H1 (cell line): ENCODE measurements at regions not wholly inside any gene's neighbourhood (a gene's known extent, or its start where the extent isn't known, plus 50 kb on each side); places are given as distances from the start of the nearest gene placed in this dataset.
A peak's percentile ranks its signal among the peaks of the same experiment; 100 is the strongest.

ENCODE experiments used
- CTCF ChIA-PET: fragments of 300-600 bp; sonication (Branson Sonifier 250); formaldehyde crosslinking; loops from one replicate; lab custom pipeline; 2021; ENCODE audit not compliant: partially characterized antibody; lab: Charles Lee
- POLR2A ChIA-PET: fragments of 300-600 bp; sonication (Branson Sonifier 250); formaldehyde crosslinking; loops from one replicate; lab custom pipeline; 2021; ENCODE audit warnings: inconsistent platforms; ENCODE audit not compliant: partially characterized antibody; lab: Charles Lee
- DNase-seq, 2 experiments: peaks; one replicate each; pipeline versions ENCODE4 v3.0.0 to v3.0.0-alpha.2; 2010 to 2022; ENCODE audit warnings: low spot score in 2 of 2, low read depth in 1 of 2, mixed read lengths in 1 of 2
- FAIRE-seq: peaks from 2 replicates; lab custom pipeline; 2011; peaks lifted over from hg19 to GRCh38; lab: Jason Lieb, UNC
- H2AFZ ChIP-seq: 2 replicates; pipeline ENCODE4 v1.8.1; 2012; ENCODE audit warnings: low read length, inconsistent platforms
- H2AK5ac ChIP-seq: 2 replicates; pipeline ENCODE4 v1.6.1; 2013; ENCODE audit warnings: low read depth, low read length
- H2BK120ac ChIP-seq: replicated peaks from 2 replicates; pipeline ENCODE3; 2013; ENCODE audit warnings: low read depth, low read length, inconsistent platforms
- H2BK12ac ChIP-seq: 2 replicates; pipeline ENCODE4 v1.6.1; 2013; ENCODE audit warnings: low read depth, low read length
- H2BK15ac ChIP-seq: 2 replicates; pipeline ENCODE4 v1.6.1; 2013; ENCODE audit warnings: low read length
- H2BK20ac ChIP-seq: 2 replicates; pipeline ENCODE4 v1.6.1; 2013; ENCODE audit warnings: low read length
- H2BK5ac ChIP-seq: 2 replicates; pipeline ENCODE4 v1.6.1; 2013; ENCODE audit warnings: low read depth, low read length
- H3K14ac ChIP-seq: 2 replicates; pipeline ENCODE4 v1.6.1; 2013; ENCODE audit warnings: inconsistent platforms; ENCODE audit not compliant: insufficient read length
- H3K18ac ChIP-seq: 2 replicates; pipeline ENCODE4 v1.6.1; 2013; ENCODE audit warnings: low read length; ENCODE audit errors: extremely low read depth
- H3K23ac ChIP-seq: 2 replicates; pipeline ENCODE4 v1.6.1; 2013; ENCODE audit warnings: inconsistent platforms; ENCODE audit not compliant: insufficient read length
- H3K23me2 ChIP-seq: 2 replicates; pipeline ENCODE4 v1.6.1; 2013; ENCODE audit warnings: low read depth, low read length
- H3K27ac ChIP-seq: 2 replicates; pipeline ENCODE4 v1.6.1; 2011; ENCODE audit warnings: low read depth, low read length, inconsistent platforms
- H3K27me3 ChIP-seq, 4 experiments: replicated peaks in 1 of 4; 1 replicate in 1 of 4; 2 replicates in 3 of 4; pipeline versions ENCODE4 v1.6.1 to v1.8.1; 2011 to 2013; ENCODE audit warnings: low read length in 3 of 4, mild to moderate bottlenecking in 3 of 4, inconsistent platforms in 2 of 4, mixed read lengths in 2 of 4, moderate library complexity in 1 of 4; ENCODE audit not compliant: control insufficient read depth in 3 of 4, insufficient read depth in 3 of 4; ENCODE audit errors: extremely low read depth in 1 of 4
- H3K36me3 ChIP-seq, 4 experiments: 2 replicates each; pipeline versions ENCODE4 v1.6.1 to v1.8.1; 2011 to 2013; ENCODE audit warnings: mild to moderate bottlenecking in 4 of 4, low read length in 3 of 4, moderate library complexity in 2 of 4, control low read depth in 1 of 4, inconsistent platforms in 1 of 4; ENCODE audit not compliant: insufficient read depth in 4 of 4, control insufficient read depth in 2 of 4
- H3K4ac ChIP-seq: replicated peaks from 2 replicates; pipeline ENCODE3; 2013; ENCODE audit warnings: low read length, low read depth, mixed read lengths, inconsistent platforms; ENCODE audit not compliant: insufficient read length
- H3K4me1 ChIP-seq, 4 experiments: replicated peaks in 1 of 4; 1 replicate in 1 of 4; 2 replicates in 3 of 4; pipeline versions ENCODE4 v1.6.1 to v1.8.1; 2011 to 2013; ENCODE audit warnings: low read length in 3 of 4, inconsistent platforms in 2 of 4, mixed read lengths in 1 of 4; ENCODE audit not compliant: insufficient read depth in 4 of 4, control insufficient read depth in 3 of 4
- H3K4me2 ChIP-seq, 2 experiments: 2 replicates each; pipeline versions ENCODE4 v1.6.1 to v1.8.1; 2011 to 2013; ENCODE audit warnings: low read depth in 2 of 2, low read length in 2 of 2, control low read depth in 1 of 2, inconsistent platforms in 1 of 2, mild to moderate bottlenecking in 1 of 2; ENCODE audit not compliant: insufficient read depth in 1 of 2
- H3K4me3 ChIP-seq, 4 experiments: fragments of 200-600, 300-600 bp in 1 of 4; sonication (generic), shearing (Covaris generic), sonication (Bioruptor Twin) in 1 of 4; 2 replicates each; pipeline versions ENCODE4 v1.5.1 to v1.8.1; 2011 to 2016; ENCODE audit warnings: low read length in 4 of 4, low read depth in 3 of 4, control low read depth in 2 of 4, inconsistent platforms in 2 of 4, mild to moderate bottlenecking in 2 of 4, mixed read lengths in 1 of 4, moderate library complexity in 1 of 4; ENCODE audit not compliant: insufficient read depth in 2 of 4; ENCODE audit errors: extremely low read depth in 1 of 4
- H3K56ac ChIP-seq: replicated peaks from 2 replicates; pipeline ENCODE3; 2013; ENCODE audit warnings: low read depth, mild to moderate bottlenecking, mixed read lengths, low read length, inconsistent platforms; ENCODE audit not compliant: insufficient read length
- H3K79me1 ChIP-seq: 2 replicates; pipeline ENCODE4 v1.6.1; 2013; ENCODE audit warnings: low read depth, low read length, control low read depth
- H3K79me2 ChIP-seq, 2 experiments: 2 replicates each; pipeline versions ENCODE4 v1.6.1 to v1.8.1; 2012 to 2013; ENCODE audit warnings: low read length in 2 of 2, mild to moderate bottlenecking in 2 of 2, inconsistent platforms in 1 of 2; ENCODE audit not compliant: insufficient read depth in 2 of 2, control insufficient read depth in 1 of 2
- H3K9ac ChIP-seq, 4 experiments: replicated peaks in 1 of 4; 1 replicate in 1 of 4; 2 replicates in 3 of 4; pipeline versions ENCODE4 v1.6.1 to v1.8.1; 2011 to 2013; ENCODE audit warnings: low read depth in 3 of 4, low read length in 3 of 4, control low read depth in 2 of 4, mild to moderate bottlenecking in 2 of 4, moderate library complexity in 2 of 4, inconsistent platforms in 1 of 4; ENCODE audit errors: extremely low read depth in 1 of 4
- H3K9me3 ChIP-seq, 2 experiments: 2 replicates each; pipeline versions ENCODE4 v1.6.1 to v1.8.1; 2012 to 2013; ENCODE audit warnings: mild to moderate bottlenecking in 2 of 2, moderate library complexity in 2 of 2, control low read depth in 1 of 2, inconsistent platforms in 1 of 2, low read depth in 1 of 2, low read length in 1 of 2, mixed read lengths in 1 of 2; ENCODE audit not compliant: insufficient read depth in 2 of 2
- H4K20me1 ChIP-seq, 2 experiments: replicated peaks in 1 of 2; 2 replicates each; pipeline versions ENCODE3 to v1.8.1; 2011 to 2013; ENCODE audit warnings: inconsistent platforms in 2 of 2, low read length in 2 of 2, mild to moderate bottlenecking in 1 of 2; ENCODE audit not compliant: insufficient read depth in 2 of 2, control insufficient read depth in 1 of 2
- H4K5ac ChIP-seq: 2 replicates; pipeline ENCODE4 v1.6.1; 2013; ENCODE audit warnings: low read length, low read depth, mixed read lengths, inconsistent platforms; ENCODE audit not compliant: insufficient read length
- H4K8ac ChIP-seq: 2 replicates; pipeline ENCODE4 v1.8.0; 2013; ENCODE audit warnings: mild to moderate bottlenecking, moderate library complexity, low read length, inconsistent platforms; ENCODE audit not compliant: insufficient read depth; ENCODE audit errors: extremely low read depth
- H4K91ac ChIP-seq: replicated peaks from 2 replicates; pipeline ENCODE3; 2013; ENCODE audit warnings: low read length, mixed read lengths, inconsistent platforms; ENCODE audit not compliant: insufficient read length
- ASH2L ChIP-seq: fragments of 200-600, 300-600 bp; sonication (generic); IDR thresholded peaks from one replicate; pipeline ENCODE4 v1.7.1; 2017; ENCODE audit warnings: low read length
- JUND ChIP-seq: IDR thresholded peaks from 2 replicates; pipeline ENCODE4 v1.6.1; 2011; ENCODE audit warnings: mild to moderate bottlenecking, improper control_type of control experiment, low read length
- WGBS, 2 experiments: shearing (Covaris generic) in 1 of 2; methylation state at CpG; one replicate each; pipeline versions ENCODE4 v1.1.6 to v1.1.7; 2013 to 2015; ENCODE audit warnings: low lambda C conversion rate in 2 of 2, mixed read lengths in 2 of 2, inconsistent platforms in 1 of 2, low coverage in 1 of 2, missing lambda C conversion rate in 1 of 2; ENCODE audit not compliant: insufficient replicate concordance in 2 of 2, insufficient coverage in 1 of 2, insufficient read length in 1 of 2; ENCODE audit errors: extremely low coverage in 1 of 2, missing lambda C conversion rate in 1 of 2; 5-methylcytosine and 5-hydroxymethylcytosine counted together
- TF ChIP-seq, protein P1 (sequence below): IDR thresholded peaks from 2 replicates; pipeline ENCODE4 v1.6.1; 2011; ENCODE audit warnings: low read depth, mild to moderate bottlenecking, low read length; ENCODE audit not compliant: insufficient read depth

DNA sequence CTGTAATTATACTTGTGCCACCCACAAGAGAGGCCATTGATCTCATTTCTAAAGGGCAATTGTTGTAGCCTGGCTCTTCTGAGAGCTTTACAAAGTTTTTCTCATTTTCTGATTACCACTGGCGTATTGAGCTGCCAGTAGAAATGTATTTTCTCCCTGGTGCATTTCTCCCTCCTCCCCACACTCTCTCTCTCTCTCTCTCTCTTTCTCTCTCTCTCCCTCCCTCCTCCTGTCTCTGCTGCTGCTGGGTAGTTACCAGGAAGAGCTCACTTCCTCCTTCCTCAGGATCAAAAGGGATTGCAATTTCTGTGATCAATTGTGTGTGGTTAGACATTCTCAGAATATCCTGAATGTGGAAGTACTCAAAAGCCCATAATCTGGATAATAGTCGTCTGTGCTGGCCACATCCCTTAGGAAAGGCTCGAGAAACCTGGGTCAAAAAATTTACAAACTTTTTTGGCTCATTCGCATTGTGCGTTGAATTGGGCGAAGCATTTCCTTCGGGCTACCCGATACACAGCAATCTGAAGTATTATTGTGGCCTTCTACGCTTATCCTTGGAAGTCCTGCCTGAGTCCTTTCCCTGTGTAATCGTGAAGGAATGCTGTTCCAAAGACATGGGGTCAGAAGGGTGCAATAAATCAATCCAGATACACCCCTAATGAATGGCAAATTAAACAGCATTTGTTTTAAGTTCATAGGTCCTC is 254.8 kb downstream of the MSRB3 start:
- no peak overlapping the region for H2BK15ac ChIP-seq
- H3K4me2 ChIP-seq: no peak overlapping the region
- H3K4me1 ChIP-seq: peaks cover 0 to 8% (median 3%) of the 10 kb centered on the region in 4 experiments; a peak in 3 of 7 replicates
- H3K27me3 ChIP-seq: no peaks in the 10 kb centered on the region
- no peak for DNase-seq
- H2AK5ac ChIP-seq: no peak overlapping the region
- FAIRE-seq: no peak
- H2BK120ac ChIP-seq: no peak overlapping the region
- no peak overlapping the region for H3K27ac ChIP-seq
- no peak overlapping the region for H4K5ac ChIP-seq
- H3K23me2 ChIP-seq: no peaks in the 10 kb centered on the region; the same call in 1 of the 2 replicates
- H4K91ac ChIP-seq: no peak overlapping the region
- POLR2A ChIA-PET: no interaction called here
- no peak overlapping the region for H3K56ac ChIP-seq
- H3K23ac ChIP-seq: no peak overlapping the region
- H2BK5ac ChIP-seq: no peak overlapping the region
- no peak overlapping the region for H3K14ac ChIP-seq
- no peak overlapping the region for H4K8ac ChIP-seq
- no peak overlapping the region for H2BK20ac ChIP-seq
- no peak overlapping the region for H3K4me3 ChIP-seq
- CTCF ChIA-PET: interaction anchor here (0.6 to 1.9 kb wide), 5 partner anchors 22 to 571 kb away, joined by 3 to 9 read pairs (median 3); no protein-coding TSS in a partner anchor
- H3K18ac ChIP-seq: no peak overlapping the region
- H3K9ac ChIP-seq: no peak overlapping the region
- no peaks in the 10 kb centered on the region for H3K9me3 ChIP-seq
- 90% methylated on average over 10 of the region's 10 CpGs; no CpG with 5 or more reads in 1 of the 2 experiments for WGBS, 2 experiments
- H3K4ac ChIP-seq: no peak overlapping the region
- H3K36me3 ChIP-seq: no peaks in the 10 kb centered on the region
- no peaks in the 10 kb centered on the region for H4K20me1 ChIP-seq
- TF ChIP-seq JUND (peak; percentile 48; the same call in 1 of the 2 replicates), ASH2L (no peak)
- TF ChIP-seq, protein P1, sequence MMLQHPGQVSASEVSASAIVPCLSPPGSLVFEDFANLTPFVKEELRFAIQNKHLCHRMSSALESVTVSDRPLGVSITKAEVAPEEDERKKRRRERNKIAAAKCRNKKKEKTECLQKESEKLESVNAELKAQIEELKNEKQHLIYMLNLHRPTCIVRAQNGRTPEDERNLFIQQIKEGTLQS: no peak
- H3K79me2 ChIP-seq: no peaks in the 10 kb centered on the region
- H2AFZ ChIP-seq: peak overlapping the region; percentile 12
- H3K79me1 ChIP-seq: no peaks in the 10 kb centered on the region
- no peak overlapping the region for H2BK12ac ChIP-seq
